AG04450 (cell line): ENCODE measurements at regions not wholly inside any gene's neighbourhood (a gene's known extent, or its start where the extent isn't known, plus 50 kb on each side); places are given as distances from the start of the nearest gene placed in this dataset.
A peak's percentile ranks its signal among the peaks of the same experiment; 100 is the strongest.

Experiments
- CTCF ChIA-PET: fragments of 300-600, 350-600 bp; formaldehyde crosslinking; extraction: SDS; loops from one replicate; lab custom pipeline; 2022; ENCODE audit warnings: antibody characterized with exemption, inconsistent platforms; lab: Charles Lee
- POLR2A ChIA-PET: fragments of 350-600 bp; formaldehyde crosslinking; extraction: SDS; loops from one replicate; lab custom pipeline; 2021; ENCODE audit warnings: antibody characterized with exemption, inconsistent platforms; lab: Yijun Ruan, JAX
- DNase-seq: peaks from one replicate; pipeline ENCODE4 v3.0.0-alpha.2; 2011; ENCODE audit warnings: low read depth, low spot score
- H3K27ac ChIP-seq: one replicate; pipeline ENCODE4 v1.5.1; 2012; ENCODE audit warnings: low read depth, low read length, control low read depth
- H3K27me3 ChIP-seq: one replicate; pipeline ENCODE4 v1.6.0; 2012; ENCODE audit warnings: low read length; ENCODE audit not compliant: control insufficient read depth, insufficient read depth
- H3K4me3 ChIP-seq: 2 replicates; pipeline ENCODE4 v1.5.1; 2011; ENCODE audit warnings: mild to moderate bottlenecking, low read depth, low read length, control low read depth
- H3K9me3 ChIP-seq: 2 replicates; pipeline ENCODE4 v1.5.1; 2012; ENCODE audit warnings: low read length; ENCODE audit not compliant: control insufficient read depth, insufficient read depth
- CTCF ChIP-seq: IDR thresholded peaks from 2 replicates; pipeline ENCODE4 v1.5.1; 2011; ENCODE audit warnings: low read depth, low read length, control low read depth, inconsistent platforms

- TF ChIP-seq CTCF, result no peak
- no peak overlapping the region for H3K27ac ChIP-seq
- H3K9me3 ChIP-seq, result peaks cover 26% of the 10 kb centered on the region; the same call in 1 of the 2 replicates
- no peak for DNase-seq
- H3K27me3 ChIP-seq, result no peaks in the 10 kb centered on the region
- POLR2A ChIA-PET, result interaction anchor here (0.9 kb wide), 1 partner anchor 14 kb away, joined by 3 read pairs; no protein-coding TSS in a partner anchor
- H3K4me3 ChIP-seq, result no peak overlapping the region
- CTCF ChIA-PET, result no interaction called here
Observed at GRCh38 chr3:196142202-196142956, 60.5 kb upstream of the TFRC start.

- no peak for DNase-seq
- Histone ChIP-seq H3K27ac (no peak overlapping the region), H3K9me3 (peaks cover 26% of the 10 kb centered on the region; the same call in 1 of the 2 replicates), H3K4me3 (no peak overlapping the region), H3K27me3 (no peaks in the 10 kb centered on the region)
- no peak for TF ChIP-seq CTCF
- ChIA-PET CTCF (no interaction called here), POLR2A (interaction anchor here (0.9 kb wide), 1 partner anchor 14 kb away, joined by 3 read pairs; no protein-coding TSS in a partner anchor)
Observed at GRCh38 chr3:196141866-196142201, 59.9 kb upstream of the TFRC start.

GRCh38 chr3:196141052-196141865 lies 59.4 kb upstream of the TFRC start:
- Histone ChIP-seq H3K9me3 (peaks cover 26% of the 10 kb centered on the region; the same call in 1 of the 2 replicates), H3K27ac (no peak overlapping the region), H3K4me3 (no peak overlapping the region), H3K27me3 (no peaks in the 10 kb centered on the region)
- no peak for TF ChIP-seq CTCF
- CTCF ChIA-PET, result no interaction called here
- DNase-seq, result no peak
- POLR2A ChIA-PET, result interaction anchor here (0.9 kb wide), 1 partner anchor 15 kb away, joined by 3 read pairs; no protein-coding TSS in a partner anchor

GRCh38 chr3:196140224-196140623 lies 58.3 kb upstream of the TFRC start:
- H3K4me3 ChIP-seq, result no peak overlapping the region
- POLR2A ChIA-PET, result no interaction called here
- no peak overlapping the region for H3K27ac ChIP-seq
- peaks cover 19% of the 10 kb centered on the region; the same call in 1 of the 2 replicates for H3K9me3 ChIP-seq
- no peak for DNase-seq
- TF ChIP-seq CTCF, result no peak
- CTCF ChIA-PET, result no interaction called here
- peaks cover 3% of the 10 kb centered on the region for H3K27me3 ChIP-seq

GRCh38 chr3:196139281-196139680 lies 57.4 kb upstream of the TFRC start:
- Histone ChIP-seq H3K27me3 (peaks cover 5% of the 10 kb centered on the region), H3K27ac (peak overlapping the region; percentile 55), H3K4me3 (no peak overlapping the region), H3K9me3 (peaks cover 14% of the 10 kb centered on the region; the same call in 1 of the 2 replicates)
- ChIA-PET CTCF (no interaction called here), POLR2A (no interaction called here)
- no peak for TF ChIP-seq CTCF
- no peak for DNase-seq
